HepG2 (cell line): ENCODE measurements at regions not wholly inside any gene's neighbourhood (a gene's known extent, or its start where the extent isn't known, plus 50 kb on each side); places are given as distances from the start of the nearest gene placed in this dataset.

Source experiments
- CEBPZ ChIP-seq: IDR thresholded peaks from 2 replicates; pipeline ENCODE4 v1.6.1; 2012; ENCODE audit warnings: low read length, improper control_type of control experiment
- E2F1 ChIP-seq: sonication (generic); formaldehyde crosslinking; IDR thresholded peaks from 2 replicates; pipeline ENCODE4 v1.5.0; 2020; ENCODE audit warnings: missing genetic modification reagents
- EED ChIP-seq: sonication (generic); formaldehyde crosslinking; IDR thresholded peaks from 2 replicates; pipeline ENCODE4 v1.5.0; 2020; ENCODE audit warnings: mild to moderate bottlenecking, missing genetic modification reagents
- FOXK2 ChIP-seq: fragments of 450-650 bp; IDR thresholded peaks from 2 replicates; pipeline ENCODE4 v1.6.1; 2016
- HDAC1 ChIP-seq: sonication (generic); formaldehyde crosslinking; IDR thresholded peaks from 2 replicates; pipeline ENCODE4 v1.5.1; 2020; ENCODE audit warnings: mild to moderate bottlenecking, missing genetic modification reagents
- JUND ChIP-seq: sonication (generic); formaldehyde crosslinking; IDR thresholded peaks from 2 replicates; pipeline ENCODE4 v1.8.0; 2022; ENCODE audit warnings: mild to moderate bottlenecking, missing genetic modification reagents
- SMARCC2 ChIP-seq: fragments of 450-650 bp; IDR thresholded peaks from 2 replicates; pipeline ENCODE4 v1.6.1; 2017; ENCODE audit warnings: antibody characterized with exemption, mild to moderate bottlenecking
- SNAI1 ChIP-seq: sonication (generic); formaldehyde crosslinking; IDR thresholded peaks from 2 replicates; pipeline ENCODE4 v1.5.0; 2020; ENCODE audit warnings: mild to moderate bottlenecking, missing genetic modification reagents, borderline replicate concordance
- TCF7 ChIP-seq: sonication (generic); IDR thresholded peaks from 2 replicates; pipeline ENCODE4 v1.6.1; 2016; ENCODE audit warnings: antibody characterized with exemption, low read depth
- TRAFD1 ChIP-seq: sonication (generic); formaldehyde crosslinking; IDR thresholded peaks from 2 replicates; pipeline ENCODE4 v1.5.1; 2020; ENCODE audit warnings: missing genetic modification reagents, mild to moderate bottlenecking, borderline replicate concordance
- ZNF142 ChIP-seq: sonication (generic); formaldehyde crosslinking; IDR thresholded peaks from 2 replicates; pipeline ENCODE4 v1.4.0; 2020; ENCODE audit warnings: missing genetic modification reagents

GRCh38 chr12:77510985-77511384 lies 319.7 kb upstream of the NAV3 start (continued):
- TF ChIP-seq E2F1 (no peak), JUND (CRISPR knock-in tag) (no peak), TRAFD1 (no peak), SNAI1 (CRISPR knock-in tag) (no peak), HDAC1 (no peak), SMARCC2 (no peak), EED (no peak), FOXK2 (no peak), ZNF142 (CRISPR knock-in tag) (no peak), TCF7 (no peak), CEBPZ (no peak)
